GM21529 (cell line): ENCODE measurements at regions not wholly inside any gene's neighbourhood (a gene's known extent, or its start where the extent isn't known, plus 50 kb on each side); places are given as distances from the start of the nearest gene placed in this dataset.
"Not testable (repeated sequence)": the region's sequence is repeated elsewhere in the genome, so short reads cannot be mapped to it uniquely, and the experiment has no call there.

ENCODE experiments used
- ATAC-seq: cut with Tn5 transposase; IDR thresholded peaks from one replicate; pipeline ENCODE4 v1.9.1; 2021; ENCODE audit not compliant: unreplicated experiment

- ATAC-seq = not testable (repeated sequence)
Measured at GRCh38 chr4:67412153-67412712, 133.1 kb downstream of the CENPC start.

GRCh38 chr4:67403342-67403741 lies 142.0 kb downstream of the CENPC start:
- ATAC-seq = no peak

GRCh38 chr4:67401902-67402301 lies 143.4 kb downstream of the CENPC start:
- no peak for ATAC-seq

- no peak for ATAC-seq
Measured at GRCh38 chr4:67397931-67398330, 147.4 kb downstream of the CENPC start.

GRCh38 chr4:67397031-67397430 lies 148.3 kb downstream of the CENPC start:
- ATAC-seq = no peak

GRCh38 chr4:67396008-67396407 lies 149.3 kb downstream of the CENPC start:
- ATAC-seq = no peak

- ATAC-seq = no peak
Measured at GRCh38 chr4:67394879-67395278, 150.4 kb downstream of the CENPC start.

- ATAC-seq = no peak
Measured at GRCh38 chr4:67393699-67394281, 151.5 kb downstream of the CENPC start.

- no peak for ATAC-seq
Measured at GRCh38 chr4:67393007-67393406, 152.3 kb downstream of the CENPC start.

GRCh38 chr4:67381406-67381804 lies 163.9 kb downstream of the CENPC start:
- not testable (repeated sequence) for ATAC-seq

- ATAC-seq = not testable (repeated sequence)
Measured at GRCh38 chr4:67380702-67381405, 164.4 kb downstream of the CENPC start.

- no peak for ATAC-seq
Measured at GRCh38 chr4:67380154-67380553, 165.1 kb downstream of the CENPC start.

GRCh38 chr4:67375291-67375690 lies 170.0 kb downstream of the CENPC start:
- no peak for ATAC-seq

GRCh38 chr4:67371615-67372014 lies 173.7 kb downstream of the CENPC start:
- no peak for ATAC-seq

- ATAC-seq = no peak
Measured at GRCh38 chr4:67366311-67366861, 178.9 kb downstream of the CENPC start.

GRCh38 chr4:67365661-67366245 lies 179.6 kb downstream of the CENPC start:
- ATAC-seq = no peak

GRCh38 chr4:67355806-67356205 lies 189.5 kb downstream of the CENPC start:
- no peak for ATAC-seq

- ATAC-seq = no peak
Measured at GRCh38 chr4:67346654-67347053, 198.6 kb downstream of the CENPC start.

GRCh38 chr4:67344594-67345380 lies 200.5 kb downstream of the CENPC start:
- no peak for ATAC-seq

GRCh38 chr4:67343199-67343598 lies 202.1 kb downstream of the CENPC start:
- no peak for ATAC-seq

- ATAC-seq = no peak
Measured at GRCh38 chr4:67342291-67342690, 203.0 kb downstream of the CENPC start.
